GM23338 (cell line): ENCODE measurements at regions not wholly inside any gene's neighbourhood (a gene's known extent, or its start where the extent isn't known, plus 50 kb on each side); places are given as distances from the start of the nearest gene placed in this dataset.

Experiments used
- ATAC-seq: fragments of 200-7000 bp; cut with Tn5 transposase; 3 replicates; pipeline ENCODE4 v1.9.1; 2020
- DNase-seq: peaks from one replicate; pipeline ENCODE4 v3.0.0-alpha.2; 2015; ENCODE audit warnings: low spot score
- H2AFZ ChIP-seq: fragments of 200-600 bp; sonication (generic); 2 replicates; pipeline ENCODE4 v1.8.0; 2016; ENCODE audit warnings: antibody characterized with exemption, mild to moderate bottlenecking, moderate library complexity
- H3F3A ChIP-seq: fragments of 200-600 bp; sonication (generic); replicated peaks from 2 replicates; pipeline ENCODE4 v1.8.0; 2017; ENCODE audit warnings: antibody characterized with exemption, mixed run types, low read depth
- H3K27ac ChIP-seq: fragments of 200-600 bp; sonication (generic); 2 replicates; pipeline ENCODE4 v1.6.1; 2016; ENCODE audit warnings: low read depth
- H3K27me3 ChIP-seq: fragments of 200-600 bp; sonication (generic); 2 replicates; pipeline ENCODE4 v1.8.0; 2016; ENCODE audit warnings: mild to moderate bottlenecking, mixed run types, moderate library complexity; ENCODE audit not compliant: insufficient read depth
- H3K36me3 ChIP-seq: fragments of 200-600 bp; sonication (generic); 2 replicates; pipeline ENCODE4 v1.8.0; 2016; ENCODE audit warnings: mild to moderate bottlenecking; ENCODE audit not compliant: insufficient read depth
- H3K4me1 ChIP-seq: fragments of 200-600 bp; sonication (generic); 2 replicates; pipeline ENCODE4 v1.8.0; 2016; ENCODE audit warnings: mild to moderate bottlenecking, moderate library complexity; ENCODE audit not compliant: insufficient read depth
- H3K4me2 ChIP-seq: fragments of 200-600 bp; sonication (generic); 2 replicates; pipeline ENCODE4 v1.7.1; 2017; ENCODE audit warnings: mixed run types
- H3K4me3 ChIP-seq: fragments of 200-600 bp; sonication (generic); 2 replicates; pipeline ENCODE4 v1.6.1; 2016; ENCODE audit warnings: mixed run types
- H3K79me2 ChIP-seq: fragments of 200-600 bp; sonication (generic); replicated peaks from 2 replicates; pipeline ENCODE4 v1.8.0; 2017; ENCODE audit warnings: mild to moderate bottlenecking; ENCODE audit not compliant: insufficient read depth
- H3K9me2 ChIP-seq: fragments of 200-600 bp; sonication (generic); 2 replicates; pipeline ENCODE4 v1.8.0; 2017; ENCODE audit not compliant: insufficient read depth
- H4K20me1 ChIP-seq: fragments of 200-600 bp; sonication (generic); replicated peaks from 2 replicates; pipeline ENCODE4 v1.8.0; 2017; ENCODE audit warnings: mild to moderate bottlenecking; ENCODE audit not compliant: insufficient read depth
- H3K27ac Mint-ChIP-seq: 2 replicates; pipeline ENCODE4 v1.8.0; 2020; ENCODE audit warnings: inconsistent platforms, mild to moderate bottlenecking, moderate library complexity, mixed read lengths
- H3K27me3 Mint-ChIP-seq: 3 replicates; pipeline ENCODE4 v1.8.0; 2022; ENCODE audit warnings: low read depth, mild to moderate bottlenecking, moderate library complexity, mixed read lengths, inconsistent platforms; ENCODE audit not compliant: insufficient read depth, poor library complexity
- H3K36me3 Mint-ChIP-seq: 3 replicates; pipeline ENCODE4 v1.8.0; 2021; ENCODE audit warnings: low read depth, mild to moderate bottlenecking, inconsistent platforms, moderate library complexity, mixed read lengths
- H3K4me1 Mint-ChIP-seq: 3 replicates; pipeline ENCODE4 v1.8.0; 2020; ENCODE audit warnings: mild to moderate bottlenecking, inconsistent platforms, mixed read lengths
- H3K4me3 Mint-ChIP-seq: 3 replicates; pipeline ENCODE4 v1.8.0; 2021; ENCODE audit warnings: moderate library complexity, mild to moderate bottlenecking, inconsistent platforms, mixed read lengths
- H3K9me3 Mint-ChIP-seq: 3 replicates; pipeline ENCODE4 v1.8.0; 2020; ENCODE audit warnings: moderate library complexity, mild to moderate bottlenecking, inconsistent platforms, mixed read lengths
- CREB1 ChIP-seq: fragments of 250-450 bp; sonication (Bioruptor Pico); IDR thresholded peaks from 2 replicates; pipeline ENCODE4 v1.5.0; 2020; ENCODE audit warnings: low read depth, mild to moderate bottlenecking, moderate library complexity
- EZH2 ChIP-seq: fragments of 200-600 bp; sonication (generic); IDR thresholded peaks from one replicate; pipeline ENCODE4 v1.8.0; 2017; ENCODE audit warnings: antibody characterized with exemption, mild to moderate bottlenecking, low read depth; ENCODE audit not compliant: unreplicated experiment
- EZH2phosphoT487 ChIP-seq: fragments of 200-600 bp; sonication (generic); IDR thresholded peaks from one replicate; pipeline ENCODE4 v1.8.1; 2018; ENCODE audit warnings: antibody characterized with exemption; ENCODE audit not compliant: unreplicated experiment
- JUNB ChIP-seq: IDR thresholded peaks from one replicate; pipeline ENCODE4 v1.6.1; 2016; ENCODE audit warnings: antibody characterized with exemption; ENCODE audit not compliant: unreplicated experiment
- NANOG ChIP-seq: IDR thresholded peaks from 2 replicates; pipeline ENCODE4 v1.6.1; 2016; ENCODE audit warnings: antibody characterized with exemption, borderline replicate concordance
- POLR2AphosphoS5 ChIP-seq: IDR thresholded peaks from 2 replicates; pipeline ENCODE4 v1.6.1; 2016; ENCODE audit warnings: antibody characterized with exemption, low read depth
- STAT1 ChIP-seq: IDR thresholded peaks from one replicate; pipeline ENCODE4 v1.6.1; 2016; ENCODE audit warnings: antibody characterized with exemption; ENCODE audit not compliant: unreplicated experiment
- ZNF114 ChIP-seq: fragments of 250-450 bp; sonication (Bioruptor Pico); IDR thresholded peaks from 2 replicates; pipeline ENCODE4 v1.5.0; 2020; ENCODE audit warnings: mild to moderate bottlenecking, moderate library complexity
- ZNF331 ChIP-seq: fragments of 250-450 bp; sonication (Bioruptor Pico); IDR thresholded peaks from 2 replicates; pipeline ENCODE4 v1.5.0; 2020; ENCODE audit warnings: low read depth, mild to moderate bottlenecking, moderate library complexity
- TF ChIP-seq, protein P1 (sequence below): IDR thresholded peaks from one replicate; pipeline ENCODE4 v1.6.1; 2018; ENCODE audit warnings: antibody characterized with exemption; ENCODE audit not compliant: unreplicated experiment
- TF ChIP-seq, protein P2 (sequence below): IDR thresholded peaks from 2 replicates; pipeline ENCODE4 v1.6.1; 2016; ENCODE audit warnings: antibody characterized with exemption
- TF ChIP-seq, protein P3 (sequence below), 2 experiments: fragments of 200-600 bp in 1 of 2; sonication (generic) in 1 of 2; conservative IDR thresholded peaks; 2 replicates each; pipeline versions ENCODE4 v1.5.1 to v1.6.1; 2016 to 2017; ENCODE audit warnings: antibody characterized with exemption in 2 of 2, low read depth in 2 of 2, mild to moderate bottlenecking in 2 of 2, moderate library complexity in 1 of 2

DNA sequence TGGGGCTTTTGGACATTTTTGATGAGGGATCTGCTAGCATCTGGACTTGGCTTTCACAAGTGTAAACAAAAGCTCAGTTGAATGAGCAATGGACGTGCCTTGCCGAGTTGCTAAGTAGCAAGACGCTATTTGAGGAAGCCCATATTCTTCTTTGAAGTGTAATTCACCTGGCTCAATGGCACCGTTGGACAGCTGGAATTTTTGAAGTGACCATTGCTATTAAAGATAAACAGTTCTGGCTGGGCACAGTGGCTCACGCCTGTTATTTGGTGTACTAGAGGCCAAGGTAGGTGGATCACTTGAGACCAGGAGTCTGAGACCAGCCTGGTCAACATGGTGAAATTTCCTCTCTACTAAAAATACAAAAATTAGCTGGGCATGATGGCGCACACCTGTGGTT, 88.8 kb upstream of the SOX4 start:
- H3K27me3 ChIP-seq = no peaks in the 10 kb centered on the region
- Mint-ChIP-seq H3K4me3 (no peak overlapping the region), H3K9me3 (no peaks in the 10 kb centered on the region), H3K4me1 (no peaks in the 10 kb centered on the region), H3K27ac (no peak overlapping the region), H3K36me3 (no peaks in the 10 kb centered on the region), H3K27me3 (peaks cover 3% of the 10 kb centered on the region)
- H3K36me3 ChIP-seq = no peaks in the 10 kb centered on the region
- no peaks in the 10 kb centered on the region for H3F3A ChIP-seq
- no peaks in the 10 kb centered on the region for H3K9me2 ChIP-seq
- DNase-seq (no peak), ATAC-seq (no peak)
- no peaks in the 10 kb centered on the region for H4K20me1 ChIP-seq
- no peak overlapping the region for H2AFZ ChIP-seq
- H3K27ac ChIP-seq = no peak overlapping the region
- H3K4me3 ChIP-seq = no peak overlapping the region
- H3K79me2 ChIP-seq = no peaks in the 10 kb centered on the region
- TF ChIP-seq, protein P1, sequence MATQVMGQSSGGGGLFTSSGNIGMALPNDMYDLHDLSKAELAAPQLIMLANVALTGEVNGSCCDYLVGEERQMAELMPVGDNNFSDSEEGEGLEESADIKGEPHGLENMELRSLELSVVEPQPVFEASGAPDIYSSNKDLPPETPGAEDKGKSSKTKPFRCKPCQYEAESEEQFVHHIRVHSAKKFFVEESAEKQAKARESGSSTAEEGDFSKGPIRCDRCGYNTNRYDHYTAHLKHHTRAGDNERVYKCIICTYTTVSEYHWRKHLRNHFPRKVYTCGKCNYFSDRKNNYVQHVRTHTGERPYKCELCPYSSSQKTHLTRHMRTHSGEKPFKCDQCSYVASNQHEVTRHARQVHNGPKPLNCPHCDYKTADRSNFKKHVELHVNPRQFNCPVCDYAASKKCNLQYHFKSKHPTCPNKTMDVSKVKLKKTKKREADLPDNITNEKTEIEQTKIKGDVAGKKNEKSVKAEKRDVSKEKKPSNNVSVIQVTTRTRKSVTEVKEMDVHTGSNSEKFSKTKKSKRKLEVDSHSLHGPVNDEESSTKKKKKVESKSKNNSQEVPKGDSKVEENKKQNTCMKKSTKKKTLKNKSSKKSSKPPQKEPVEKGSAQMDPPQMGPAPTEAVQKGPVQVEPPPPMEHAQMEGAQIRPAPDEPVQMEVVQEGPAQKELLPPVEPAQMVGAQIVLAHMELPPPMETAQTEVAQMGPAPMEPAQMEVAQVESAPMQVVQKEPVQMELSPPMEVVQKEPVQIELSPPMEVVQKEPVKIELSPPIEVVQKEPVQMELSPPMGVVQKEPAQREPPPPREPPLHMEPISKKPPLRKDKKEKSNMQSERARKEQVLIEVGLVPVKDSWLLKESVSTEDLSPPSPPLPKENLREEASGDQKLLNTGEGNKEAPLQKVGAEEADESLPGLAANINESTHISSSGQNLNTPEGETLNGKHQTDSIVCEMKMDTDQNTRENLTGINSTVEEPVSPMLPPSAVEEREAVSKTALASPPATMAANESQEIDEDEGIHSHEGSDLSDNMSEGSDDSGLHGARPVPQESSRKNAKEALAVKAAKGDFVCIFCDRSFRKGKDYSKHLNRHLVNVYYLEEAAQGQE = no peak
- TF ChIP-seq STAT1 (no peak), CREB1 (CRISPR knock-in tag) (no peak), JUNB (no peak), EZH2 (no peak), ZNF331 (CRISPR knock-in tag) (no peak), POLR2AphosphoS5 (no peak), NANOG (no peak), EZH2phosphoT487 (no peak)
- TF ChIP-seq, protein P2, sequence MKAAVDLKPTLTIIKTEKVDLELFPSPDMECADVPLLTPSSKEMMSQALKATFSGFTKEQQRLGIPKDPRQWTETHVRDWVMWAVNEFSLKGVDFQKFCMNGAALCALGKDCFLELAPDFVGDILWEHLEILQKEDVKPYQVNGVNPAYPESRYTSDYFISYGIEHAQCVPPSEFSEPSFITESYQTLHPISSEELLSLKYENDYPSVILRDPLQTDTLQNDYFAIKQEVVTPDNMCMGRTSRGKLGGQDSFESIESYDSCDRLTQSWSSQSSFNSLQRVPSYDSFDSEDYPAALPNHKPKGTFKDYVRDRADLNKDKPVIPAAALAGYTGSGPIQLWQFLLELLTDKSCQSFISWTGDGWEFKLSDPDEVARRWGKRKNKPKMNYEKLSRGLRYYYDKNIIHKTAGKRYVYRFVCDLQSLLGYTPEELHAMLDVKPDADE = no peak
- TF ChIP-seq, protein P3, sequence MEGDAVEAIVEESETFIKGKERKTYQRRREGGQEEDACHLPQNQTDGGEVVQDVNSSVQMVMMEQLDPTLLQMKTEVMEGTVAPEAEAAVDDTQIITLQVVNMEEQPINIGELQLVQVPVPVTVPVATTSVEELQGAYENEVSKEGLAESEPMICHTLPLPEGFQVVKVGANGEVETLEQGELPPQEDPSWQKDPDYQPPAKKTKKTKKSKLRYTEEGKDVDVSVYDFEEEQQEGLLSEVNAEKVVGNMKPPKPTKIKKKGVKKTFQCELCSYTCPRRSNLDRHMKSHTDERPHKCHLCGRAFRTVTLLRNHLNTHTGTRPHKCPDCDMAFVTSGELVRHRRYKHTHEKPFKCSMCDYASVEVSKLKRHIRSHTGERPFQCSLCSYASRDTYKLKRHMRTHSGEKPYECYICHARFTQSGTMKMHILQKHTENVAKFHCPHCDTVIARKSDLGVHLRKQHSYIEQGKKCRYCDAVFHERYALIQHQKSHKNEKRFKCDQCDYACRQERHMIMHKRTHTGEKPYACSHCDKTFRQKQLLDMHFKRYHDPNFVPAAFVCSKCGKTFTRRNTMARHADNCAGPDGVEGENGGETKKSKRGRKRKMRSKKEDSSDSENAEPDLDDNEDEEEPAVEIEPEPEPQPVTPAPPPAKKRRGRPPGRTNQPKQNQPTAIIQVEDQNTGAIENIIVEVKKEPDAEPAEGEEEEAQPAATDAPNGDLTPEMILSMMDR (conservative IDR thresholded peaks at IDR 0.05; ENCODE audit: low read depth in 2 of 2) = no peak
- no peaks in the 10 kb centered on the region for H3K4me1 ChIP-seq
- H3K4me2 ChIP-seq = no peak overlapping the region

DNA sequence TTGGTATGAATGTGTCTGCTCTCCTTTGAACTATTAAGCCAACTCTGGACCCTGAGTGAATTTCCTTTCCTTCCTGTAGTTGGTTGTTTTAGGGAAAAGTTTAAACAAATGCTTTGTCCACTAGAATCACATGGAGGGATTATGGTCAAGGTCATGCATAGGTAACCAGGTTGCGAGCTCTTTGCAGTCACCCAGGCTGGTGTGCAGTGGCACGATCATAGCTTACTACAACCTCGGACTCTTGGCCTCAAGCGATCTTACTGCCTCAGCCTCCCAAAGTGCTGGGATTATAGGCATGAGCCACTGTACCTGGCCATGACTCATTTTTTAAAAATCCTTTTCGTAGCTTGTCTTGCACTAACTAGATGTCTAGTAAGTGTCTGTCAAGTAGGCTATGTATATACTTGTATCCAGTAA, 88.0 kb upstream of the SOX4 start:
- H3K4me3 Mint-ChIP-seq = no peak overlapping the region
- peaks cover 3% of the 10 kb centered on the region for H3K27me3 Mint-ChIP-seq
- Histone ChIP-seq H4K20me1 (no peaks in the 10 kb centered on the region), H3K27me3 (no peaks in the 10 kb centered on the region), H3K4me3 (no peak overlapping the region), H3K9me2 (no peaks in the 10 kb centered on the region), H3K79me2 (no peaks in the 10 kb centered on the region), H3K4me1 (no peaks in the 10 kb centered on the region), H3F3A (no peaks in the 10 kb centered on the region), H3K36me3 (no peaks in the 10 kb centered on the region), H3K27ac (no peak overlapping the region), H2AFZ (no peak overlapping the region), H3K4me2 (no peak overlapping the region)
- DNase-seq (no peak), ATAC-seq (no peak)
- no peak overlapping the region for H3K27ac Mint-ChIP-seq
- H3K9me3 Mint-ChIP-seq = no peaks in the 10 kb centered on the region
- H3K4me1 Mint-ChIP-seq = no peaks in the 10 kb centered on the region
- no peaks in the 10 kb centered on the region for H3K36me3 Mint-ChIP-seq
- TF ChIP-seq, protein P1 = no peak
- no peak for TF ChIP-seq ZNF114 (CRISPR knock-in tag)
